HG02763 (cell line): ENCODE measurements at regions not wholly inside any gene's neighbourhood (a gene's known extent, or its start where the extent isn't known, plus 50 kb on each side); places are given as distances from the start of the nearest gene placed in this dataset.

ENCODE experiments used
- ATAC-seq: cut with Tn5 transposase; IDR thresholded peaks from one replicate; pipeline ENCODE4 v1.9.1; 2021; ENCODE audit warnings: mild to moderate bottlenecking, moderate library complexity; ENCODE audit not compliant: unreplicated experiment

- no peak for ATAC-seq
These were observed 419.1 kb downstream of the ADGRL2 start for GRCh38 chr1:82219841-82220240.

DNA sequence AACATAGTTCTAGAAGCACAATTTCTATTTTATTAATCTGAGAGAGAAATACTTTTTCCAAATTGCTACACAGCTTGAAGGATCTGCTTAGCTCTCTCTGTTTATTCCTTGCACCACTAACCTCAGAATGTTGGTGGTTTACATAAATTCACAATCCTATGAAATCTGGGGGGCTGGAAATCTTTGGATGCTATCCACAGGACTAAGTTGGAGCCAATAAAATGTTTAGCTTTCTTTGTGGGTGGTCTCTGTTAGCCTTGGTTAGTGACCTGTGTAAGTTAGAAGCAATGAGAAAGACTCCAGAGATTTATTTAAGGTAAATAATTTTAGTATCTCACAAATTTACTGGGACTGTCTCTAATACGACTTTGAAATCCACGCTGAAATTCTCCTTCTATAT lies 418.1 kb downstream of the ADGRL2 start:
- ATAC-seq, result no peak

- ATAC-seq, result no peak
These were observed 415.1 kb downstream of the ADGRL2 start for GRCh38 chr1:82215853-82216175.

- no peak for ATAC-seq
These were observed 414.5 kb downstream of the ADGRL2 start for GRCh38 chr1:82215056-82215852.

GRCh38 chr1:82214606-82215005 lies 413.9 kb downstream of the ADGRL2 start:
- no peak for ATAC-seq

DNA sequence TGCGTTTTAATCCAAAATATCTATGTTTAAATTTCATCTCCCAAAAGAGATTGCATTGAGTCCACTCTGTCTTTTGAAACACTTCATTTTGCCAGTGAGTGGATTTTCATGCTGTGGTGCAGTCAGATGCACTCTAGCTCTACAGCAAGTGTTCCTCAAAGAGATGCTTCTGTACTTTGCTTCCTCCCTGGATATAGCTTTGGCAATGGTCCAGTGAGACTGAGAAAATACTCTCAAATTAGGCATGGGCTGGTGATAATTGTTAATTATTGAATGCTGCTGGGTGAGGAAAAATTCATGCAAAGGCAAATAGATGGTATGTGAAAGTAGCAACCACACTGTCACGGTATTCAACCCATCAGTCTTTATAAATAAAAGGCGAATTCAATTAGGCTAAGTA lies 396.9 kb downstream of the ADGRL2 start:
- no peak for ATAC-seq

DNA sequence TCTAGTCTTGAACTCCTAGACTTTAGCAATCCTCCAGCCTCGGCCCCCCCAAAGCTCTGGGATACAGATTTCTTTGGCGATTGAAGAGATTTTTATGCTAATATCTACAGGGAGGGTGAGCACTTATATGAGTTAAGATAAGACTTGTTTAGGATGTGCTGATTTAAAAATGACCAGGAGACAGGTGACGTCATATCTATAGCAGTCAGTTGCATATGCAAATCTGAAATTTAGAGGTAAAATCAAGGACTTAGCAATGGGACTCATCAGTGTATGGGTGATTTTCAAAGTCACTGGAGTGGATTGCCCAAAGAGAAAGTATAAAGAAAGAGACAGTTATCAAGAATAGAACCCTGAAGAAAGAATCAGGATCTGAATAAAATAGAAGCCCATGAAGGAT lies 394.5 kb downstream of the ADGRL2 start:
- ATAC-seq, result no peak

DNA sequence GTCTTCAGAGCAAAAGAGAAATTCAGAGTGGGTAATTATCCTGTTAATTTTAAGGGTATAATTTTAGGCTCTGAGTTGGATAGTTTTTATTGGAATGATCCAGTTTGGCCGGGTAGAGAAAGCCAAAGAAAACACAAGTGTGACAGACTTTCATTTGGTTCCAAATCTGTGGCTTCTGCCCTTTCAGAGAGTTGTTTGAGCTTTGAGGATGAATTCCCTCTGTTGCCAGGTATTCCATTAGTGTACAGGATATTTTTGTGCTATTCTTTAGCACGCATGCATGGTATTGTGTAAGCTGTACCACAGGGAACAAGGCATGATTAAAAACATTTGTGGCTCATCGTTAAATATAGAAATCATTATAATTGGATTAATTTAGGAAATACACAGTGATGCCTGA lies 384.4 kb downstream of the ADGRL2 start:
- ATAC-seq, result no peak

DNA sequence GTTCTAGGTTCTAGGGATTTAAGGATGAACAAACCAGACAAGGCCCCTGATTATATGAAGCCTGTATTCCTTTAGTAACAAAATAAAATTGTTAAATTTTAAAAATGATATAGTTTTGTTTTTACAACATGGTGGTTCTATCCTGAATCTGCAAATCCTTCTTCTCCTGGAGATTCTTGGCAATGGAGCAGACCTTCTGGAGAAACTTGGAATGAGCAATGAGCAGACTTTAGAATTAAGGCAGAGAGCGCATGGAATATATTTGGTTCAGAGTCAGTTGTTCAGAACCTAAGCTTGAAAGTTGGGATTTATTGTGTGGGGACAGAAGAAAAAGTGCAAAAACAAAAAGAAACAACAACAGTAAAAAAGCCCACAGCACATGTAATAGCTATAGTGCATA lies 381.1 kb downstream of the ADGRL2 start:
- ATAC-seq, result no peak

DNA sequence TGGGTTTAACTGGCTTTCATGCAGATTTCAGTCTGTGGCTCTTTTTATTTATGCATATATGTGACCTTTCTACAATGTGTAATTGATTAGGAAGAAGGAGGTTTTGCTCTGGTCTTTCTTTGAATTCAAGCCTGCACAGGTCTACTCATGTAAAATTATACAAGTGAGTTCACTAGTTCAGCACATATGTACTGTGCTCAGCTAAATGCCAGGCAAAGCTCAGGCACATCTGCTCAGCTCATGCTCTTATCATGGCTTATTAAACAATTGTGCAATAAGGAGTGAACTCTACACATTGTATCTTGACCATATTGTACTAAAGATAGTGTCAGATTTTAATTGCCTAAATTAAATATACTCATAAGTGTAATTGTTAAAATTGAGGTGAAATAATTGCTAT lies 378.4 kb downstream of the ADGRL2 start:
- ATAC-seq, result no peak

DNA sequence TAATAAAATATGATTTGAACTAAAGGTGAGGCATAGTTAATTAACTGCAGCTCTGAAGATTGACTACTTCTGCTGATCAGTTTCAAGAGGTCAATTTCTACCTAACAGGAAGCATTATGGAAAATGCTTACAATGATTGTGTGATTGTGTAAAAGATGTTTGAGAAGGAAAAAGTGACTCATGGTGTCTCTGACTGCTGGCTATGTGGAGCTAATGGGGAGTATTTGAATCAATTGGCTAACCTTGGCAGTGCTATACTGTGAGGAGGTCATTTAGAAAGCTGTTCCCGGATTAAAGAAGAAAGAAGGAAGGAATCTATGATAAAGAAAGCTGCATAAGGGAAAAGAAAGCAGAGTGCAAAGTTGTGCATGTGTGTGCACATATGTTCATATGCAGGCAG lies 376.5 kb downstream of the ADGRL2 start:
- ATAC-seq, result no peak

DNA sequence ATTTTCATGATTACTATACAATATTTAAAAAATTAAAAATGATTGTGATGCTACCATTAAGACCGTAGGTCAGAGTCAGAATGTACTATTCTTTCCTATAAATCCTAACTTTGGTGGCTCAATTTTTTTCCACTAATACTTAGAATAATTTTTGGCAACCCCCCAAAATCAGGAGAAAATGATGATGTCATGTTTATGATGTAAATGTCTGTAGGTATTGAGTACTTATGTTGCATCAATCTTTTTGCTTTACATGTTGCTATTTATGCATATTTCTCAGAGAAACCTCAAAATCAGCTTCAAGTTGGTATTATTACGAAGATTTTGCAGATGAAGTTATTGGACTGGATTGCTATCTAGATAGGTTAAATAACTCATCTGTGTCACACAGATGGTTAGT lies 371.2 kb downstream of the ADGRL2 start:
- ATAC-seq, result no peak

- no peak for ATAC-seq
These were observed 367.7 kb downstream of the ADGRL2 start for GRCh38 chr1:82168482-82168881.

GRCh38 chr1:82165304-82165703 lies 364.6 kb downstream of the ADGRL2 start:
- ATAC-seq, result no peak

- ATAC-seq, result no peak
These were observed 362.0 kb downstream of the ADGRL2 start for GRCh38 chr1:82162486-82163420.

DNA sequence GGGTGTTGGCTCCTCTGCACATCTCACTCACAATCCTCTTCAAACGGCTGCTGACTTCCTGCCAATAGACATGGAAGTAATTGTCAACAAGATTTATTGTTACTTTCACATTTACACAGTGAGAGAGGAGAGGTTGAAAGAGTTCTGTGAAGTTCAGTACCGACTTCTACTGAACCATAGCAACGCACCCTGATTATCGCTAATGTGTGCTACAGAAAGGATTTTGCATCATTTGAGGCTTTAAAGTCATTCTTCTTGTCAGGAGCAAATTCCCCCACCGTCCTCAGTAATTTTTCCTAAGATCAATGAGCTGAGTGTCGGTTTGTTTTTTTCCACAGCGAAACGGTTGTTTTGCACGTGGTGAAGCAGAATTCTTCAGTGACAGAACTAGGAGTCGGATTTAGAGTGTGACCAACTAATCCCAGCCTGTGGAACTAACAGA lies 361.0 kb downstream of the ADGRL2 start:
- ATAC-seq, result no peak

- no peak for ATAC-seq
These were observed 360.2 kb downstream of the ADGRL2 start for GRCh38 chr1:82160903-82161302.

DNA sequence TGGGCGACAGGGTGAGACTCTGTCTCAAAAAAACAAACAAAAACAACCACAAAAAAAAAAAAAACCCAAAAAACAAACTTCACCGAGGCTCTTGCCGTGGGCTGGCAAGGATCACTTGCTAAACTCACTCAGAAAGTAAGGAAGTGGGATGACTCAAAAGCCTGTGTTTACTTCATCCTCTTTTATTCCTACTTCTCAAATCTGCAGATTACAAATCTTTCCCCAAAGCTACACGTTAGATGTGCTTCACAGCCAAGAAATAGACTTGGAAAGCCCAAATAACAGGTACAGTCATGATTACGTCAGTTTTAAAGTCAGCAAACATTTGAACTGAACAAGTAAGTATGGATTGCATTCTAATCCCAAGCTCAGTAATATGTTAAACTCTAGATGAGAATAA lies 359.3 kb downstream of the ADGRL2 start:
- ATAC-seq, result no peak

- ATAC-seq, result no peak
These were observed 358.2 kb downstream of the ADGRL2 start for GRCh38 chr1:82158981-82159380.

DNA sequence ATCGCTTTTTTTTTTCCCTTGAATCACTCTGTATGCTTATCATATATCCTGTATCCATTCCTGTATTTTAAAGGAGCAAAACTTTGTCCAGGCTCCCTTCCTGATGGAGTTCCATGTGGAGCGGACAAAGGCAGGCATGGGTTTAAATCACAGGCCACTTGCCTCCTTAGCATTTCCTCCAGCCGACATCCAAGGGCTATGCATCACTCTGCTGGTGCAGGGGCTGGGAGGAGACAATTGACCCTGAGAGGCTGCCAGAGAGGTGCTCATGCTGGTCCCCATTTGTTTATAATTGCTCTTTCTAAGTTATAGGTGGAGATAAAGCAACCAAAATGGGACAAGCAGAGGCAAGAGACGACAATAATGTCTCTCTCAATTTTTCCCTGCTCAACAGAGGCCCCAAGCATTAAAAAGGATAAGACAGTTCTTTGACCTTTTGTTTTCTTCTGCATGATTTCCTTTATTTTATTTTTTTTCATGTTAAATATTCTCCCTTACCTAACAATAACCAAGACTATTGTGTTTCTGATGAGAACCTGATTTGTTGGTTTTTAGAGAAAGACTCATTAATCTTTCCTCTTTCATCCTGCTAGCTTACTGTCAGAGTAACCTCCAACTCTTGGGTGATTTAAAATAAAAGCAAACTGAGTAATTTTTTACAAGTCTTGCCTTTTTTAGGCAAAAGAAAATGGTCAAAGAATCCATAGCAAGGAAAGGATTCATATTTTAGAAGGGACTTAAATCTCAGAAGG lies 353.7 kb downstream of the ADGRL2 start:
- no peak for ATAC-seq

- no peak for ATAC-seq
These were observed 353.0 kb downstream of the ADGRL2 start for GRCh38 chr1:82153752-82154151.

DNA sequence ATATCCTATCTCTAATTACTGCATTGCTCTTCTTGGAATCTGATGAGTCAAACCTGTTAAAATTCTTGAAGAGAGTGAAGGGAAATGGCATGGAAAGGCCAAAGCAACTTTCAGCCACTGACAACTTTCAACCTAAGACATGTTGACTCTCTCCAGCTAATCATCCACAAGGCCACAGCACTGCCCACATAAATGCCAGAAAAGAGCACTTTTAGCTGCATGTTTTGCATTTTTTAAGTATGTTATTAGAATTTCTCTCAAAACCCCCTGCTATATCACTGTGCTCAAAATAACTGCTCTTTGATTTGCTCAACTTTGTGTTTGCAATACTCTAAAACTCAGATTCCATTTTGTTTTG lies 352.5 kb downstream of the ADGRL2 start:
- ATAC-seq, result peak; percentile 54
